K562 (cell line): ENCODE measurements at regions not wholly inside any gene's neighbourhood (a gene's known extent, or its start where the extent isn't known, plus 50 kb on each side); places are given as distances from the start of the nearest gene placed in this dataset.

ENCODE experiments used
- ATAC-seq: fragments of 200-7000 bp; cut with Tn5 transposase; 3 replicates; pipeline ENCODE4 v1.9.1; 2020; ENCODE audit warnings: moderate library complexity
- BruUV-seq: library from RNA; stranded (reverse); fragments of 400-500 nt; replicated peaks from 2 replicates; lab custom pipeline; 2021; lab: Mats Ljungman, UMichigan
- CTCF ChIA-PET: fragments of 300-600 bp; formaldehyde crosslinking; extraction: SDS; loops from one replicate; lab custom pipeline; 2021; ENCODE audit warnings: low intra/inter-chr PET ratio; lab: Yijun Ruan, JAX
- POLR2A ChIA-PET: fragments of 300-600, 350-650 bp; sonication (Branson Sonifier 250); formaldehyde crosslinking; extraction: SDS; loops from one replicate; lab custom pipeline; 2021; ENCODE audit warnings: antibody characterized with exemption, inconsistent platforms; lab: Yijun Ruan, JAX
- DNase-seq, 4 experiments: peaks; one replicate each; pipeline versions ENCODE4 v3.0.0 to v3.0.0-alpha.2; 2011 to 2018; ENCODE audit warnings: low spot score in 3 of 4, mixed read lengths in 3 of 4; ENCODE audit errors: extremely low read depth in 1 of 4
- FAIRE-seq: peaks from 2 replicates; lab custom pipeline; 2011; peaks lifted over from hg19 to GRCh38; lab: Jason Lieb, UNC
- H2AFZ ChIP-seq: 2 replicates; pipeline ENCODE4 v1.6.0; 2011; ENCODE audit warnings: low read depth, low read length, control low read depth, inconsistent platforms
- H3K27ac ChIP-seq: fragments of 200-600 bp; 3 replicates; pipeline ENCODE4 v1.8.0; 2011; ENCODE audit warnings: low read depth, mild to moderate bottlenecking, control low read depth, inconsistent platforms, low read length, moderate library complexity, mixed read lengths; ENCODE audit errors: extremely low read depth
- H3K27me3 ChIP-seq, 2 experiments: fragments of 300-600 bp in 1 of 2; 2 replicates in 1 of 2; 3 replicates in 1 of 2; pipeline versions ENCODE4 v1.6.0 to v1.8.0; 2011; ENCODE audit warnings: inconsistent platforms in 2 of 2, low read length in 2 of 2, mild to moderate bottlenecking in 1 of 2, mixed read lengths in 1 of 2, moderate library complexity in 1 of 2; ENCODE audit not compliant: control insufficient read depth in 2 of 2, insufficient read depth in 2 of 2
- H3K36me3 ChIP-seq: fragments of 300-600 bp; 3 replicates; pipeline ENCODE4 v1.8.0; 2011; ENCODE audit warnings: mild to moderate bottlenecking, low read length, inconsistent platforms; ENCODE audit not compliant: control insufficient read depth, insufficient read depth
- H3K4me1 ChIP-seq, 2 experiments: fragments of 200-600 bp in 1 of 2; replicated peaks in 1 of 2; 2 replicates in 1 of 2; 3 replicates in 1 of 2; pipeline versions ENCODE4 v1.5.1 to v1.8.0; 2011; ENCODE audit warnings: inconsistent platforms in 2 of 2, low read length in 2 of 2, mild to moderate bottlenecking in 1 of 2, mixed read lengths in 1 of 2, moderate library complexity in 1 of 2; ENCODE audit not compliant: control insufficient read depth in 2 of 2, insufficient read depth in 2 of 2
- H3K4me2 ChIP-seq: 2 replicates; pipeline ENCODE4 v1.6.1; 2011; ENCODE audit warnings: low read length, control low read depth, inconsistent platforms, mixed read lengths; ENCODE audit not compliant: insufficient read depth
- H3K4me3 ChIP-seq: fragments of 200-600 bp; sonication (generic), shearing (Covaris generic); 2 replicates; pipeline ENCODE4 v1.5.1; 2016; ENCODE audit warnings: control low read depth, inconsistent platforms
- H3K79me2 ChIP-seq: fragments of 200-600 bp; 3 replicates; pipeline ENCODE4 v1.8.0; 2011; ENCODE audit warnings: low read length, inconsistent platforms; ENCODE audit not compliant: control insufficient read depth, insufficient read depth
- H3K9ac ChIP-seq, 2 experiments: 2 replicates each; pipeline versions ENCODE4 v1.6.0 to v1.6.1; 2011; ENCODE audit warnings: low read depth in 2 of 2, low read length in 2 of 2, control low read depth in 1 of 2, inconsistent platforms in 1 of 2, mild to moderate bottlenecking in 1 of 2, mixed read lengths in 1 of 2; ENCODE audit not compliant: insufficient read depth in 1 of 2
- H3K9me1 ChIP-seq: one replicate; pipeline ENCODE4 v1.6.0; 2011; ENCODE audit warnings: inconsistent platforms, mild to moderate bottlenecking, low read length, moderate library complexity; ENCODE audit not compliant: control insufficient read depth, insufficient read depth
- H3K9me3 ChIP-seq: replicated peaks from 2 replicates; pipeline ENCODE4 v1.5.1; 2011; ENCODE audit warnings: low read depth, low read length, inconsistent platforms; ENCODE audit not compliant: control insufficient read depth, insufficient read depth
- H4K20me1 ChIP-seq: replicated peaks from 2 replicates; pipeline ENCODE4 v1.6.1; 2011; ENCODE audit warnings: low read length, inconsistent platforms, mixed read lengths; ENCODE audit not compliant: control insufficient read depth, insufficient read depth
- BCOR ChIP-seq: fragments of 450-650 bp; IDR thresholded peaks from 2 replicates; pipeline ENCODE4 v1.6.1; 2016
- BRCA1 ChIP-seq, 2 experiments: fragments of 450-650 bp in 1 of 2; sonication (generic) in 1 of 2; formaldehyde crosslinking in 1 of 2; IDR thresholded peaks; 2 replicates each; pipeline versions ENCODE4 v1.5.0 to v1.6.1; 2017 to 2020; ENCODE audit warnings: mild to moderate bottlenecking in 1 of 2, missing genetic modification reagents in 1 of 2
- LARP7 ChIP-seq: fragments of 450-650 bp; IDR thresholded peaks from 2 replicates; pipeline ENCODE4 v1.6.1; 2016
- NEUROD1 ChIP-seq: fragments of 150-350 bp; IDR thresholded peaks from 2 replicates; pipeline ENCODE4 v1.6.1; 2014; ENCODE audit warnings: borderline replicate concordance, low read length, low read depth; ENCODE audit not compliant: partially characterized antibody
- NR2C1 ChIP-seq, 2 experiments: fragments of 450-650 bp; IDR thresholded peaks; 2 replicates each; pipeline ENCODE4 v1.6.1; 2017; ENCODE audit warnings: mild to moderate bottlenecking in 2 of 2, antibody characterized with exemption in 1 of 2, inconsistent platforms in 1 of 2, missing compliant biosample characterization in 1 of 2, missing genetic modification characterization in 1 of 2
- POLR2B ChIP-seq: fragments of 450-650 bp; IDR thresholded peaks from 2 replicates; pipeline ENCODE4 v1.6.1; 2018; ENCODE audit warnings: low read depth; ENCODE audit not compliant: partially characterized antibody
- RBM25 ChIP-seq: fragments of 200-400 bp; formaldehyde crosslinking; IDR thresholded peaks from 2 replicates; pipeline ENCODE4 v1.6.1; 2018; ENCODE audit warnings: low read length, low read depth, moderate library complexity; ENCODE audit not compliant: severe bottlenecking
- YY1 ChIP-seq, 3 experiments: IDR thresholded peaks; 2 replicates each; pipeline ENCODE4 v1.6.1; 2011; ENCODE audit warnings: low read length in 2 of 3, mild to moderate bottlenecking in 2 of 3, moderate library complexity in 2 of 3, borderline replicate concordance in 1 of 3, control low read depth in 1 of 3, low read depth in 1 of 3; ENCODE audit not compliant: insufficient read depth in 3 of 3, insufficient replicate concordance in 2 of 3, control insufficient read depth in 1 of 3, insufficient read length in 1 of 3; ENCODE audit errors: extremely low read depth in 1 of 3
- WGBS: fragments of 100-300 bp; shearing (Covaris generic); methylation state at CpG from one replicate; pipeline ENCODE4 v1.1.6; 2016; ENCODE audit warnings: low coverage, mixed read lengths; ENCODE audit not compliant: insufficient coverage; ENCODE audit errors: missing lambda C conversion rate; 5-methylcytosine and 5-hydroxymethylcytosine counted together
- in situ Hi-C: fragments of 300-500 bp; cut with MboI; formaldehyde crosslinking; loops from 4 replicates; pipeline ENCODE4 v1.15.0; 2018; ENCODE audit warnings: inconsistent platforms, mixed read lengths
- intact Hi-C: fragments of 100-400 bp; cut with micrococcal nuclease; formaldehyde crosslinking; loops from 2 replicates; pipeline ENCODE4 v1.14.2; 2022
- TF ChIP-seq, protein P1 (sequence below): fragments of 200-800 bp; sonication (Bioruptor generic); IDR thresholded peaks from 2 replicates; pipeline ENCODE4 v1.6.1; 2017; ENCODE audit warnings: missing genetic modification characterization, missing compliant biosample characterization
- TF ChIP-seq, protein P2 (sequence below): fragments of 250-450 bp; sonication (Bioruptor Pico); IDR thresholded peaks from 2 replicates; pipeline ENCODE4 v1.4.0; 2020
- TF ChIP-seq, protein P3 (sequence below), 2 experiments: fragments of 450-650 bp in 1 of 2; IDR thresholded peaks; 2 replicates each; pipeline ENCODE4 v1.6.1; 2011 to 2017; ENCODE audit warnings: low read depth in 2 of 2, antibody characterized with exemption in 1 of 2, borderline replicate concordance in 1 of 2, low read length in 1 of 2, mild to moderate bottlenecking in 1 of 2, mixed read lengths in 1 of 2; ENCODE audit not compliant: control insufficient read depth in 1 of 2

DNA sequence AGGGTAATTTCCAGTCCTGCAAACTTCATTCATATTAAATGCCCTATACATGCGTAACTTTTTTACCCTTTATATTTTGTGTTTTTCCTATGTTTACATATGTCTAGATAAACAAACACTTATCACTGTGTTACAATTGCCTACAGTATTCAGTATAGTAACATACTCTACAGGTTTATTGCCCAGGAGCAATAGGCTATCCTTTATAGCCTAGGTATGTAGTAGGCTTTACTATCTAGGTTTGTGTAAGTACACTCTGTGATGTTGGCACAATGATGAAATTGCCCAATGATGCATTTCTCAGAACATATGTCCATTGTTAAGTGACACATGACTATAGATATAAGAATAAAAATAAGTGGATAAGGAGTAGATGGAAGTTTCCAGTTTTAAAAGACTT is 345.5 kb upstream of the C1orf87 start:
- POLR2A ChIA-PET: no interaction called here
- DNase-seq (no peak), ATAC-seq (no peak), FAIRE-seq (no peak)
- no peak overlapping the region for H3K9ac ChIP-seq
- no peak overlapping the region for H3K4me2 ChIP-seq
- CTCF ChIA-PET: no interaction called here
- no TSS peak for BruUV-seq
- in situ Hi-C loops (no loop called here), intact Hi-C loops (no loop called here)
- no peaks in the 10 kb centered on the region for H3K27me3 ChIP-seq
- H2AFZ ChIP-seq: no peak overlapping the region
- H3K4me1 ChIP-seq: no peaks in the 10 kb centered on the region
- H3K9me1 ChIP-seq: no peaks in the 10 kb centered on the region
- H3K79me2 ChIP-seq: no peaks in the 10 kb centered on the region
- H3K27ac ChIP-seq: no peak overlapping the region
- no peaks in the 10 kb centered on the region for H3K9me3 ChIP-seq
- no peaks in the 10 kb centered on the region for H3K36me3 ChIP-seq
- no peak overlapping the region for H3K4me3 ChIP-seq
- no peaks in the 10 kb centered on the region for H4K20me1 ChIP-seq
- 0% methylated on average over 1 of the region's 1 CpG for WGBS
- TF ChIP-seq BRCA1 (IDR thresholded peaks at IDR 0.05) (no peak), BRCA1 (CRISPR knock-in tag; IDR thresholded peaks at IDR 0.05) (no peak), YY1 (IDR thresholded peaks at IDR 0.05; ENCODE audit: borderline replicate concordance in 1 of 3, control insufficient read depth in 1 of 3, extremely low read depth in 1 of 3, insufficient read depth in 3 of 3, insufficient read length in 1 of 3, insufficient replicate concordance in 2 of 3, low read depth in 1 of 3, low read length in 2 of 3) (no peak), POLR2B (no peak), NR2C1 (IDR thresholded peaks at IDR 0.05) (no peak), NR2C1 (tag; IDR thresholded peaks at IDR 0.05) (no peak), LARP7 (no peak), RBM25 (no peak), NEUROD1 (no peak), BCOR (no peak)
- TF ChIP-seq, protein P1, sequence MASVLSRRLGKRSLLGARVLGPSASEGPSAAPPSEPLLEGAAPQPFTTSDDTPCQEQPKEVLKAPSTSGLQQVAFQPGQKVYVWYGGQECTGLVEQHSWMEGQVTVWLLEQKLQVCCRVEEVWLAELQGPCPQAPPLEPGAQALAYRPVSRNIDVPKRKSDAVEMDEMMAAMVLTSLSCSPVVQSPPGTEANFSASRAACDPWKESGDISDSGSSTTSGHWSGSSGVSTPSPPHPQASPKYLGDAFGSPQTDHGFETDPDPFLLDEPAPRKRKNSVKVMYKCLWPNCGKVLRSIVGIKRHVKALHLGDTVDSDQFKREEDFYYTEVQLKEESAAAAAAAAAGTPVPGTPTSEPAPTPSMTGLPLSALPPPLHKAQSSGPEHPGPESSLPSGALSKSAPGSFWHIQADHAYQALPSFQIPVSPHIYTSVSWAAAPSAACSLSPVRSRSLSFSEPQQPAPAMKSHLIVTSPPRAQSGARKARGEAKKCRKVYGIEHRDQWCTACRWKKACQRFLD: no peak
- TF ChIP-seq, protein P2, sequence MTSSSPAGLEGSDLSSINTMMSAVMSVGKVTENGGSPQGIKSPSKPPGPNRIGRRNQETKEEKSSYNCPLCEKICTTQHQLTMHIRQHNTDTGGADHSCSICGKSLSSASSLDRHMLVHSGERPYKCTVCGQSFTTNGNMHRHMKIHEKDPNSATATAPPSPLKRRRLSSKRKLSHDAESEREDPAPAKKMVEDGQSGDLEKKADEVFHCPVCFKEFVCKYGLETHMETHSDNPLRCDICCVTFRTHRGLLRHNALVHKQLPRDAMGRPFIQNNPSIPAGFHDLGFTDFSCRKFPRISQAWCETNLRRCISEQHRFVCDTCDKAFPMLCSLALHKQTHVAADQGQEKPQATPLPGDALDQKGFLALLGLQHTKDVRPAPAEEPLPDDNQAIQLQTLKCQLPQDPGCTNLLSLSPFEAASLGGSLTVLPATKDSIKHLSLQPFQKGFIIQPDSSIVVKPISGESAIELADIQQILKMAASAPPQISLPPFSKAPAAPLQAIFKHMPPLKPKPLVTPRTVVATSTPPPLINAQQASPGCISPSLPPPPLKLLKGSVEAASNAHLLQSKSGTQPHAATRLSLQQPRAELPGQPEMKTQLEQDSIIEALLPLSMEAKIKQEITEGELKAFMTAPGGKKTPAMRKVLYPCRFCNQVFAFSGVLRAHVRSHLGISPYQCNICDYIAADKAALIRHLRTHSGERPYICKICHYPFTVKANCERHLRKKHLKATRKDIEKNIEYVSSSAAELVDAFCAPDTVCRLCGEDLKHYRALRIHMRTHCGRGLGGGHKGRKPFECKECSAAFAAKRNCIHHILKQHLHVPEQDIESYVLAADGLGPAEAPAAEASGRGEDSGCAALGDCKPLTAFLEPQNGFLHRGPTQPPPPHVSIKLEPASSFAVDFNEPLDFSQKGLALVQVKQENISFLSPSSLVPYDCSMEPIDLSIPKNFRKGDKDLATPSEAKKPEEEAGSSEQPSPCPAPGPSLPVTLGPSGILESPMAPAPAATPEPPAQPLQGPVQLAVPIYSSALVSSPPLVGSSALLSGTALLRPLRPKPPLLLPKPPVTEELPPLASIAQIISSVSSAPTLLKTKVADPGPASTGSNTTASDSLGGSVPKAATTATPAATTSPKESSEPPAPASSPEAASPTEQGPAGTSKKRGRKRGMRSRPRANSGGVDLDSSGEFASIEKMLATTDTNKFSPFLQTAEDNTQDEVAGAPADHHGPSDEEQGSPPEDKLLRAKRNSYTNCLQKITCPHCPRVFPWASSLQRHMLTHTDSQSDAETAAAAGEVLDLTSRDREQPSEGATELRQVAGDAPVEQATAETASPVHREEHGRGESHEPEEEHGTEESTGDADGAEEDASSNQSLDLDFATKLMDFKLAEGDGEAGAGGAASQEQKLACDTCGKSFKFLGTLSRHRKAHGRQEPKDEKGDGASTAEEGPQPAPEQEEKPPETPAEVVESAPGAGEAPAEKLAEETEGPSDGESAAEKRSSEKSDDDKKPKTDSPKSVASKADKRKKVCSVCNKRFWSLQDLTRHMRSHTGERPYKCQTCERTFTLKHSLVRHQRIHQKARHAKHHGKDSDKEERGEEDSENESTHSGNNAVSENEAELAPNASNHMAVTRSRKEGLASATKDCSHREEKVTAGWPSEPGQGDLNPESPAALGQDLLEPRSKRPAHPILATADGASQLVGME (CRISPR knock-in tag): no peak
- TF ChIP-seq, protein P3, sequence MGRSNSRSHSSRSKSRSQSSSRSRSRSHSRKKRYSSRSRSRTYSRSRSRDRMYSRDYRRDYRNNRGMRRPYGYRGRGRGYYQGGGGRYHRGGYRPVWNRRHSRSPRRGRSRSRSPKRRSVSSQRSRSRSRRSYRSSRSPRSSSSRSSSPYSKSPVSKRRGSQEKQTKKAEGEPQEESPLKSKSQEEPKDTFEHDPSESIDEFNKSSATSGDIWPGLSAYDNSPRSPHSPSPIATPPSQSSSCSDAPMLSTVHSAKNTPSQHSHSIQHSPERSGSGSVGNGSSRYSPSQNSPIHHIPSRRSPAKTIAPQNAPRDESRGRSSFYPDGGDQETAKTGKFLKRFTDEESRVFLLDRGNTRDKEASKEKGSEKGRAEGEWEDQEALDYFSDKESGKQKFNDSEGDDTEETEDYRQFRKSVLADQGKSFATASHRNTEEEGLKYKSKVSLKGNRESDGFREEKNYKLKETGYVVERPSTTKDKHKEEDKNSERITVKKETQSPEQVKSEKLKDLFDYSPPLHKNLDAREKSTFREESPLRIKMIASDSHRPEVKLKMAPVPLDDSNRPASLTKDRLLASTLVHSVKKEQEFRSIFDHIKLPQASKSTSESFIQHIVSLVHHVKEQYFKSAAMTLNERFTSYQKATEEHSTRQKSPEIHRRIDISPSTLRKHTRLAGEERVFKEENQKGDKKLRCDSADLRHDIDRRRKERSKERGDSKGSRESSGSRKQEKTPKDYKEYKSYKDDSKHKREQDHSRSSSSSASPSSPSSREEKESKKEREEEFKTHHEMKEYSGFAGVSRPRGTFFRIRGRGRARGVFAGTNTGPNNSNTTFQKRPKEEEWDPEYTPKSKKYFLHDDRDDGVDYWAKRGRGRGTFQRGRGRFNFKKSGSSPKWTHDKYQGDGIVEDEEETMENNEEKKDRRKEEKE (IDR thresholded peaks at IDR 0.05; ENCODE audit: borderline replicate concordance in 1 of 2, control insufficient read depth in 1 of 2, low read depth in 2 of 2, low read length in 1 of 2): no peak
